HK-2 (cell line): ENCODE measurements at regions not wholly inside any gene's neighbourhood (a gene's known extent, or its start where the extent isn't known, plus 50 kb on each side); places are given as distances from the start of the nearest gene placed in this dataset.

Experiments
- DNase-seq: peaks from one replicate; pipeline ENCODE4 v3.0.0-alpha.2; 2018; ENCODE audit not compliant: unreplicated experiment

GRCh38 chr16:51326131-51326856 is 175.2 kb upstream of the SALL1 start:
- DNase-seq = no peak

- peak; percentile 42 for DNase-seq
Measured at GRCh38 chr16:51321251-51321650, 170.2 kb upstream of the SALL1 start.

DNA sequence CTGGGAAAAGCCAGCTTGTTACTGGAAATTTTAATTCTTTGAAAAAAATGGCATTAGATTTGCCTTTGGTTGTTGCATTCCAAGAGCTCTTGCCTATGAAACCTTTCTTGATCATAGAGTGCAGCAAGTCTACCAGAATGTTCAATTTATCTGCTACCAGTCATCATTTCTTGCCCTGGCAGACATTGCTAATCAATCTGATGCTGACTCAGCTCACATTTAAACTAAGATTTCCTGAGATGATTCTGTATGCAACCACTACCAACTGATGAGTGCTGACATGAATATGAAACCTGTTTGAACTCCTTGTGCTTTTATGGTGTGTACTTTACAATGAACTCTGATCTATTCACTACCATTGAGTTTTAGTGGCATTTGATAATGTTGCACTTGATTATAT is 166.5 kb upstream of the SALL1 start:
- DNase-seq = no peak

DNA sequence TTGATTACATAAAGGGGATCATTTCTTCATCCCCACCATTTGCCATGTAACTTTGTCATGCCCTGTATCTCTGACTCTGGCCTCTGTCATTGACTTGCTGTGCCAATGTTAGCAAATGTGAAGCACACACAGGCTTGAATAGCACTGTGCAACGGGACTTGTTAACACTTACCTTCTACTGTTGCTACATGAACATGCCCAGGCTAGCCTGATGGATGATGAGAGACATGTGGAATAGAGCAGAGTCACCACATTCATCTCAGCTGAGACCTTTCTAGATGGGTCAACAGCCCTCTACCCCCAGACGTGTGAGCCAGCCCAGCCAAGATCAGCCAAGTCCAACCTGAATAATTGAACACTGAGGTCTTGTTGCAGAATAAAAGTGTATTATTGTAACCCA is 162.1 kb upstream of the SALL1 start:
- DNase-seq = no peak

- DNase-seq = no peak
Measured at GRCh38 chr16:51312363-51313150, 161.5 kb upstream of the SALL1 start.

GRCh38 chr16:51310159-51310558 is 159.1 kb upstream of the SALL1 start:
- no peak for DNase-seq

DNA sequence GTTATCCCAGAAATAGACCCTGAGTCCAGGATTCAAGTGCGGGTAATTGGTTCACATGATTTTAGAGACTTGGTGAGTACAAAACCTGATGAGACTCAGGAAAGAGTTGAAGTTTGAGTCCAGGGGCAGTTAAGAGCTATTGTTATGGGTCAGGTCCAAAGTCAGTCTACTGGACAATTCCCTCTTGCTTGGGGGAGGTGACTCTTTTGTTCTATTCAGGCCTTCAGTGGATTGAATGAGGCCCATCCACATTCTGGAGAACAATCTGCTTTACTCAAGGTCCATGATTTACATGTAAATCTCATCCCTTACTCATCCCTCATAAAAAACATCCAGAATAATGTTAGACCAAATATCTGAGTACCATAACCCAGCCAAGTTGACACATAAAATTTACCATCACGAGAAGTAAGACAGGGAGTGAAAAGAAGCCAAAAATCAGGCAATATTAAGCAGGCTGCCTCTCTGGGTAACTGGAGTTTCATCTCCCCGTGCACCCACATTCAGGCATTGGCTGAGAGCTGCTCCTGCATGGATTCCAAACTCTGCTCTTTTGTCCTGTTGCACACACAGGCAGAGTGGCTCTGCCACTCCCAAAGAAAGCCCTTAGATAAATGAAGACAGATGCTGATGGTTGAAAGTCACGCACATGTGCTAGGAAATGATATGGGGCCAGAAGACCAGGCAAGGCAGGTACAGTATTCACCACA is 156.0 kb upstream of the SALL1 start:
- no peak for DNase-seq

GRCh38 chr16:51306116-51306515 is 155.0 kb upstream of the SALL1 start:
- no peak for DNase-seq

GRCh38 chr16:51305337-51305736 is 154.3 kb upstream of the SALL1 start:
- DNase-seq = no peak

DNA sequence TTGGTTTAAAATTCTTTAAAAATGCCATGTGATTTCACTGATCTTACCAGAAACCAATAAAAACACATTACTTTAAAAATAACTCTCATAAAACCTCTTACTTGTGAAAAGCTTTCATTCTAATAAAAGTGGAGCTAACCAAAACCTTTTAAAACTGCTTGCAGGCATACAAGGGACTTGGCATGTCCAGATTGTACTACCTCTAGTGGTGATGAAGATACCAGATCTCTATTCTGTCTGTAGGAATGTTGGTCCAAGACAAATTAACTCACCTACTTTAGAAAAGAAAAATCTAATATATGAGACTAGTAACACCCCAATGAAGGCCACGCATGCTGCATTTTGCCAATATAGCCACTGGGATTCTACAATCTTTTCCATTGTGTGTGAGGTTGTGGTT is 151.0 kb upstream of the SALL1 start:
- DNase-seq = no peak

DNA sequence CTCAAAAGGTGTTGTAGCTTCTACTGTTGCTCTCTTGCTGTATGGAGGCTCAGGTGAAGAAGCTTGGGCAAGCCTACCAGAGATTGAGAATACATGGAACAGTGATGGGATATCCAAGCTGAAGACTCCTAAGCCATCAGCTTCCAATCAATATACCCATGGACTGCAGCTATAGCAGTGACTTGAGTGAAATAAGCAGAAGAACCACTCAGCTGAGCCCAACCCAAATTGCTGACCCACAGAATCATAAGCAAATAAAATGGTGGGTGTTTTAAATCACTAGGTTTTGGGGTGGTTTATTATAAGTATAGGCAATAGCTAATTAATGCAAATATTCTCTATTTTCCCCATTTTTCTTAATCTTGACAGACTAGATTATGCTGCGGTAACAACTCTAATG is 147.7 kb upstream of the SALL1 start:
- no peak for DNase-seq

GRCh38 chr16:51290442-51291285 is 139.6 kb upstream of the SALL1 start:
- DNase-seq = no peak

DNA sequence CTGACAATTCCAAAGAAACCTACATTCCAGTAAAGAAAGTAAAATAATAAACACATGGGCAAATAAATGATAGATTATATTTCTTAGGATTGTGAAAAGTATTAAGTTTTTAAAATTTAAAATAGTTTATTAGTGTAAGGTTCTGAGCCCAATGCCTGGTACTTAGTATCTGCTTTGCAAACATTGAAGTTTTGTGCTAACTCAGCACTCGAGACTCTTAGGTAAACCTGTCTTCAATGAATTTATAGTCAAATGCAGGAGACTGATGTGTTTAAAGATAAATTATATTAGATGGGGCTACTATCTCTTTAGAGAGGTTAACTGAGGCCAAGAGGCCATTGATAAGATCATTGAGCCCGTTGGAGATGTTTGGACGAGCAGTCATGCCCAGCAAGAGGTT is 138.3 kb upstream of the SALL1 start:
- DNase-seq = no peak

DNA sequence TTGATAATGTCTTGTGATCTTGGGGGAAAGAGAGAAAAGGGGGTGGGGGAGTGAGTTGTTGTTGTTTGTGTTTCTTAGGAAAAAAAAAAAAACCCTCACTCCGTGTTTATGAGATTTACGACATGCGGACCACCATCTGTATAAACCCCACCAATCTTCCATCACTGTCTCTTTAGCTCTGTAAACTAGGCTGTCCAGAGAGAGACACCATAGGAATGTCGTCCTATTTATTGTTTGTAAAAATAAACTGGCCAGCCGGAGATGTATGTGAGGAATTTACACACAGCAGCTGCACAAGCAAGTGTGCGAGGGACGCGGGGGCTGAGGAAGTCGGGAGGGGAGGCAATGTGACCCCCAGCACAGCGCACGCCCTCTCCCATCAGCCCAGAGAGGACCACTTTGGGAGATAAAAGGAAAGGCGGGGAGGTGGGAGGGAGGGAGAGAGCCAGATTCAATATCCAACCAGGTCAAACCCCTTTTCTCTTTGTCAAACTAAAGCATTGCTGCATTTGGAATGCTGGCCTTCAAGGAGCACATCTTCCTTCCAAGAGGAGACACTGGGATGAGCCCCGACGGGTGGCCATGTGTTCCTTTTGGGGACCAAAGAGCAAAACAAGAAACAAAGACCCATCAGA is 136.2 kb upstream of the SALL1 start:
- DNase-seq = no peak

GRCh38 chr16:51286272-51286671 is 135.2 kb upstream of the SALL1 start:
- DNase-seq = no peak

DNA sequence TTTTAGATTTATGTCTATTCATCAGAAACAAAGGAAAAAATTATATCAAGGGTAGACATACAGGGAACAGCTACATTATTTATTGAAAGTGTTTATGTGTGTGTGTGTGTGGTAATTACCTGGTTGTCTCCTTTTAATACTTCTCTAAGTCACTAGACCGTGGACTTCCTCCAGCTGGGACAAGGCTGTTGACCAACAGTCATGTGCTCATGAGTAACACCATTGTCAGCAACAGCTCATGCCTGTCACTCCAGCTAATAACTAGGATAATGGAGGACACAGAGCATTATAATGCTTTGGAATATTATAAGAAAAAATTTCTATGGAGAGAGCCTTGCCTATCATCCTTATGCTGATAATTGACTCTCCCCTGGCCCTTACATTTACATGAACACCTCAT is 125.3 kb upstream of the SALL1 start:
- peak; percentile 31 for DNase-seq

GRCh38 chr16:51272420-51272819 is 121.3 kb upstream of the SALL1 start:
- DNase-seq = no peak

DNA sequence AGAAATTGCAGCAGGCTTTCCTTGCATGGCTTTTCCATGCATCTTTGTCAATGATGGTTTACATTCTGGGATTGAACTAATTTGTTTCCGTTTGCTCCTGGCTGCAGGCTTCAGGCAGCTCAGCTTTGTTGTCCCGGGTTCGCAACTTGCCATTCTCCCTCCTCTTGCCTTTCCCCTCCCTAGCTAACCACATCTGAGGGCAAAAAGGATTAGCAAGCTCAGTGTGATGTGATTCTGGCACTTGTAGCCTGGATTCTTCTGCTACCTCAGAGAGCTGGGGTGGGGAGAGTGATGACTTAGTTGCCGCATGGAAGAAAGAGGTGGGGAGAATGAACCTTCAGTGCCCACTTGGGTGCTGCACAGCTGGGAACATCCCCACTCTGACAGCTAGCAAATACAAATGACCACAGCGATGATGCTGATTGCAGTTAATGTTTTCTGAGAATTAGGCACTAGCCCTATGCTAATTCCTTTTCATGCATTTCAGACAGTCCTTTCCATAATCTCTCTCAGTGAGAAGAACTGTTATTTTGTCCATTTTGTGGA is 120.2 kb upstream of the SALL1 start:
- no peak for DNase-seq

DNA sequence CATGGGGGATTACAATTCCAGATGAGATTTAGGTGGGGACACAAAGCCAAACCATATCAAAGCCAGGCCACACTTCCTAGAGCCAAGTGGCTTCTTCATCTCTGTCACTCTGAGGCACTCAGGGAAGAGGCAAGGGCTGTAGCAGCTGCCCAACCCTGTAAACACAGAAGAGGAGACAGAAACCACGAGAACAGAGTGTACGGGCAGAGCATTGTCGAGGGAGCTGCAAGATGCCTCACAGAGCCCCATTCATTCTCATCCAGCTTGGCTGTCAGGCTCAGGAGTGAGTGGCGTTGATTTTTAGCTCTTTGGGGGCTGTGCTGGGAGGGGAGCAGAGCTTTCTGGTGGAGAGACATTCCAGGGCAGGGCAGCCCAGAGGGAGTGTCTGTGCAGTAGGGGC is 117.2 kb upstream of the SALL1 start:
- no peak for DNase-seq

- no peak for DNase-seq
Measured at GRCh38 chr16:51267681-51268080, 116.6 kb upstream of the SALL1 start.

DNA sequence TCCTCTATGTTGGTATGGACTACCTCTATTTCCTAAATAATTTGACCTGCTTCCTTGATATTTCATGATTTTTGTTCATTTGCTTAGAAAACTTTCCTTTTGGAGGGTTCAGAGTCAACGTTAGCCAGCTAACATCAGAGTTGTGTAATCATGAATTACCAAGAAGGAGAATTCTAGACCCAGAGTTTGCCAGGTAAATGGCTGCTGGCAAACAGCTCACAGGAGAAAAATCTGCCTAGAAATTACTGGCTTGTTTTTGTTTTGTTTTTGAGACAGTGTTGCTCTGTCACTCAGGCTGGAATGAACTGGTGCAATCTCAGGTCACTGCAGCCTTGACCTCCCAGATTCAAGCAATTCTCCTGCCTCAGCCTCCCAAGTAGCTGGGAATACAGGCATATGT is 111.4 kb upstream of the SALL1 start:
- DNase-seq = no peak
